NCI-H2196 treated with DMSO at 0.1 percent for 48 hours (cell line): ENCODE measurements at regions not wholly inside any gene's neighbourhood (a gene's known extent, or its start where the extent isn't known, plus 50 kb on each side); places are given as distances from the start of the nearest gene placed in this dataset.
"Not testable (repeated sequence)": the region's sequence is repeated elsewhere in the genome, so short reads cannot be mapped to it uniquely, and the experiment has no call there.

Experiments
- DNase-seq: peaks from one replicate; lab custom pipeline; 2025; ENCODE audit not compliant: unreplicated experiment; lab: John Stamatoyannopoulos, UW

DNA sequence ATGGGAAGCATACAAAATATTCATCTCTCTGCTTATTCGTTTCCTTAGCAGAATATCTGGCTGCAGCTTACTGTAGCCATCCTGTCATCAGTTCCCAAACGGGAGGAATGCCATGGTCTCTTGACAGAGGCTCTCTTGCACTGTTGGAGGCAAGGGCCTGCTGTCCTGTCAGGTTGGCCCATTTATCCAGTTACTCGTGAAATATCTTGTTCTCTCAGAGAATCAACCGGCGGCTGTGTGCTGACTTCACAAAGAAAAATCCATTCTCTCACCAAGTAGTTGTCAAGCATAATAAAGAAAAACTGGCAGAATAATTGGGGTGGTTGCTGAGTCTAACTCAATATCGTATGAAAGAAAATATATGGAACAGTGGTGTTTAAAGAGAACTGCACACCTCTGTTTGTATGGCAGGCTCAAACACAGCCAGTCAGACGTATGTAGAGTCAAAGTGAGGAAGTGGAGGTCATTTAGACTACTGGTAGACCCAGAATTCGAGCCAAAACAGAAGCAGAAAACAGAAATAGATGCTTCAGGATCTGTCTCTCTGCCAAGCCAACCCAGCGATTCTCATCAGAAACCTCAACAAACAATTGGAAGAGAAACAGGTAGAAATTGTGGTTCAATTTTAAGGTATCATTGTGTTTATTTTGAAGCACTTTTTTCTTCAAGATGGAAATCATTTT lies 349.2 kb upstream of the PRKCQ start:
- no peak for DNase-seq

GRCh38 chr10:6928586-6928985 lies 348.5 kb upstream of the PRKCQ start:
- DNase-seq: no peak

GRCh38 chr10:6926971-6927370 lies 346.9 kb upstream of the PRKCQ start:
- DNase-seq: no peak

GRCh38 chr10:6925146-6925545 lies 345.1 kb upstream of the PRKCQ start:
- DNase-seq: no peak

- no peak for DNase-seq
Observed at GRCh38 chr10:6924166-6924565, 344.1 kb upstream of the PRKCQ start.

GRCh38 chr10:6921026-6921425 lies 340.9 kb upstream of the PRKCQ start:
- not testable (repeated sequence) for DNase-seq

DNA sequence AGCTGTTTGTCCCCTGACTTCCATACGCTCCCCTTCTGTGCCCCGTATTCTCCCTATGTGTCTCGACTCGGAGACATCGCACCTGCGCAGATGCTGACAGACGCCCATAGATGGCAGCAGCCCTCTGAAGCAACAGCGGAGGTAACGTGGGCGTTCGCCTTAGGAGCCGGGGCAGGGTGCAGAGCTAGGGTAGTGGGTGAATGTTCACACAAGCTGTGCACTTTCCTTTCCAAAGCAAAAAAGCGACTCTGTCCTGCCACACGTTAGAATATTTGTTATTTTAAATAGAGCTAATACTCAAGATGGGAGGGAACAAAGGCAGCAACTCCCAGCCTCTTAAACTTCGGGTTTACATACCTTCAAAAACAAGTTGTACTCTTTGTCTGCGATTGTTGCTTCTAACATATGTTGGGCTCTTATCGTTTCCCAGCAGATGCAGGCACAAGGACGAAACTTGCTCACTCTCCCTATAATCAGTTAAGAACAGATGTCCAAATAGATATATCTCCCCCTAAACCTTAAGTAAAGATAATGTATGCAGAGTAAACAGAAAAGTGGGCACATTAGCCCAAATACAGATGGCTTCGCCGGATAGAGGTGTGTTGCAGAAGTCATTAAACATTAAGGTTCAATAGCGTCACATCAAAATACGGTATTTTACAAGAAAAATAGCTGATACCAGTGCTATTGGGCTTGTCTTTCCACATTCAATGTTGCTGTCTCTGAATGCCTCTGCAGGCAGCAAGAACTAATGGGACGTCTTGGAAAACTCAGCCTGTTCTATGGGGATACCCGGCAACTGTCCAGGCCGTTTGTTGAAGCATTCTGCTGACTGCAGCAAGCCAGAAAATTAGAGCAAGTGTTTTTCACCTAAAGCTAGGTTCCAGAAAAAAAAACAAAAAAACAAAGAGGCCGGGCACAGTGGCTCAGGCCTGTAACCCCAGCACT lies 340.3 kb upstream of the PRKCQ start:
- no peak for DNase-seq

DNA sequence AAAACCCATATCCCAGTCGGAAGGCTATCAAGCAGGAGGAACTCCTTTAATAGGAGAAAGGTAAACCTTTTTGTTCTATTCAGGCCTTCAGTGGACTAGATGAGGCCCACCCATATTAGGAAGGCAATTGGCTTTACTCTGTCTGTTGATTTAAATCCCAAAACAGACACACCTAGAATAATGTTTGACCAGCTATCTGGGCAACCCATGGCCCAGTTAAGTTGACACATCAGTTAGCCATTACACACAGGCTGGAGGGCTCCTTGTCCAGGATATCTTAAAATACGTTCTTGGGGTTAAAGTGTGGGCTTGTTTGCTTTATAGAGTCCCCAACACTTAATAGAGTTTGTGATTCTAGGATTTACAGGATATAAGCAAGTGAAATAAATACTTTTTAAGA lies 339.0 kb upstream of the PRKCQ start:
- DNase-seq: no peak

- no peak for DNase-seq
Observed at GRCh38 chr10:6918305-6918704, 338.2 kb upstream of the PRKCQ start.

DNA sequence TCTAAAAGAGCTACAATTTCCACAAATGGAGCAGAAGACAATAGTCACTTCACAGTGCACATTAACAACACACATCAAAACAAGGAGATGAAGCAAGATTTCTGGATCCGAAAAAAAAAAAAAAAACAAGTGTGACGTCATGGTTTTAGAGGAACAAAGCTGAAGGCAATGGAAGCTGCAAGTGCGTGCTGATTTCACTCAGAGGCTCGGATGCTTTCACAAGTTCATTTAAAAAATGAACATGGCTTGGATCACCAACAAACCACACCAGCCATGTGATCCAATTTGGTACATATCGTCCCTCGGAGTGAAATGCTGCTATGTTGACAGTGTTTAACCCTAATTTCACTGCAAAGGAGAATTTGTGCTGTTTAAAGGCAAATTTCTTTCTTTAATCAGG lies 337.0 kb upstream of the PRKCQ start:
- DNase-seq: no peak

- DNase-seq: no peak
Observed at GRCh38 chr10:6916601-6917000, 336.5 kb upstream of the PRKCQ start.

GRCh38 chr10:6915307-6915706 lies 335.2 kb upstream of the PRKCQ start:
- no peak for DNase-seq

DNA sequence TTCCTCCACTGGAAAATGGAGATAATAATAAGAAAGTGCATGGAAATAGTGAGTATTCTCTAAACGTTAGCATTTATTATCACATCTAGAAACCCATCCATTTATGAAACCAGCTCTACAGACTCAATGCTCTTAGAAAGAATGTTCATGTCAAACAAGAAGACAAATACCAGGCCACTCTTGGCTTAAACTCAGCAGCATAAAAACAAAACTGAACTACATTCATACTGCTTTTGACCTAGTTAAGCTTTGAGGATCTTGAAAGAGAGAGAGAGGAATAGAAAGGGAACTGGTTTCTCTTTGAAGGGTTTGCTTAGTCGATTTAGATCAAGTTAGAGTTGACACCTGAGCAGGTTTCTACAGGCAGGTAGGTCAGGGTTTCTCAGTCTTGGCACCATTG lies 332.9 kb upstream of the PRKCQ start:
- no peak for DNase-seq

- no peak for DNase-seq
Observed at GRCh38 chr10:6912424-6912823, 332.3 kb upstream of the PRKCQ start.

- no peak for DNase-seq
Observed at GRCh38 chr10:6912021-6912420, 331.9 kb upstream of the PRKCQ start.

DNA sequence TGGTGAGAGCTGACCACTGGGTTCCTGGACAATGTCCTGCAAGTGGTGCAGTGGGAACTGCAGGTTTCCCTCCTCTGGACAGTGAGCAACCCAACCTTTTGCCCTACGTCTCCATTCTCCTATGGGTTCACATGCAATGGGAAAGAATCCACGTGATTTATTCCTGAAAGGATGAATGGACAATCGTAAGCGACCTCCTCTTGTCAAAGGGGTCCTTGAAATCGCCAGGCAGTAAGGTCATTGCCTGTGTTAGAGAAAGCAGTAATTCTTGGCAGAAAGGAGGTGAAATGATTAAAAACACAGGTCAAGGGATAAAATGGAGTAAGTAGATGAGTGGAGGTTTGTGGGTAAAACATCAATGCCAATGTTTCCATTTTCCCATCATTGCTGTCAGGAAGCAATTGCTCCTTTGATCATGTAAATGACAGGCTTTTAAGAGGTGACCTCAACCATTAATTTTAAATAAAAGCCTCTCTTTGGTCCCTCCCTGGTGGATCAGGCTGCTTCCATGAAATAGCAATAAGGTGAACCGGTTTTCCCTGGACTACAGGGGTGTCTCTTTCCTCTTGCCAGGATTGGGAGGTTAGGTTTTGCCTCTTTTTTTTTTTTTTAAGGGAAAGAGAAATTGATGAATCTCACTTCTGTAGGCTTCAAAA lies 330.0 kb upstream of the PRKCQ start:
- DNase-seq: no peak

DNA sequence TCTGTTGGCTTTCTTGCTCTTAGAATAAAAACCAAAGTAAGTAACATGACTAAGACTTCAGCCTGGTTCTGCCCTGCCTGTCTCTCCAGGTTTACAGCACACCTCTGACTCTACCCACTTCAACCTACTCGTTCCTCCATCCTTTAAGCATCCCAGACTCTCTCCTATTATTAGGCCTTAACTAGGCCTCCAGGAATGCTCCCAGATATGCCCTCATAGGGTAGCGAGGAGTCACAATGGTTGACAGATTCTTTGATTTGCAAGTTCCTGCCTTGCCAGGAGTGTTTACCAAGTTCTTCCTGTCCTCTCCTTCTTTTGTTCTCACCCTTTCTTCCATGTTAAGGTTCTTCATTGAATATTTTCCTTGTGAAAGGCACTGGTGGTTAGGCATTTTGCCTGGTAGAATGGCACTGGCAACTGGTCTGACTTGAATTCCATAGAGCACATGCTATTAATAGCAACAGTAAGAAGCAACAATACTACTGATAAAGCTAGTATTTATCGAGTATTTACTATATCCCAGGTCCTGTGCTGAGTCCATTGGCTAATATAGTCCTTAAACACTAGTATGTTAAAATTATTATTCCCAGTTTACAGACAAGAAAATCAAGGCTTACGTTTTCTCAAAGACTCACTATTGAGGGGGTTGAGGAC lies 327.9 kb upstream of the PRKCQ start:
- no peak for DNase-seq

- DNase-seq: no peak
Observed at GRCh38 chr10:6894405-6894804, 314.3 kb upstream of the PRKCQ start.

DNA sequence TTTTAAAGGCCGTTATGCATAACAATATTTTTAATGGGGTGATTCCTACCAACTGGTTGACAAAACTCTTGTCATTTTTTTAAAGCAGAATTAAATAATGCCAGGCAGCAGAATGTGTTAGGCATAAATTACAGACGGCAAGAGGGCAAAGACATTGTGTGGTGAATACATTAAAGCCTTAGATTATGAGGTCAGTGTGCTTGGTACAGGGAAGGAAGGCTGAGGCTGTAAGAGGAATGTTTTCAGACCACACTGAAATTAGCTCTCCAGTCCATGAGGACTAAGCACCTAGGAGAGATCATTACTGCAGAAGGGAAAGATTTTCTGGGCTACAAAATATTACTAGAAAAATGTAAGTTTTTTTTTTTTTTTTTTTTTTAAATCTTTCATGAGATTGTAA lies 312.8 kb upstream of the PRKCQ start:
- DNase-seq: no peak

DNA sequence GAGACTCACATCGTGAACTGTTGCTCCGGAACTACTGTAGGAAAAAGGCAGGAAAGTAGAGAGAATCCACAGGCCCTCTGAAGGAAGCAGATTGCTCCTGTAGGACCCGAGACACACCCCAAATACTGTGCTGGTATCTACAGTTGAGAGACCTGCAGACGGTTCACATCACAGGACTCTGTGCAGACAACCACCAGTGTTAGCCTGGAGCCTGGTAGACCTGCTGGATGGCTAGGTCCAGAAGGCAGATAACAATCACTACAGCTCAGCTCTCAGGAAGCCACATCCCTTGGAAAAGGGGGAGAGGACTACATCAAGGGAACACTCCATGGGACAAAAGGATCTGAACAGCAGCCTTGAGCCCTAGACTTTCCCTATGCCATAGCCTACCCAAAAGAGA lies 311.8 kb upstream of the PRKCQ start:
- DNase-seq: no peak

DNA sequence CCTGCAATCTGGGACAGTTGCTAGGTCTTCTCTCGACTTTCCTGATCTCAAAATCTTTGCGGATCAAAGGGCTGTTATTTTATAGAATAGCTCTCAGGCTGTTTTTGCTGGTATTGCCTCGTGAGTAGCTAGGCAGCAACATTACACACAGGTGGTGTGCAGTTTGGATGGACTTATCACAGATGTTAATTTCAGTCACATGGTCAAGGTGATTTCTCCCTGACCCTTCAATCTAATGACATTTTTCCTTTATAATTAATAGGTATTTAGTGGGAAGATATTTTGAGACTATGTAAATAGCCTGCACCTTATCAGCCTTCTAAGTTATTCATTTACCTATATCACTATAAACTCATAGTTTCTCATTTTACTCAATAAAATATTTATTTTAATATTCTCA lies 309.6 kb upstream of the PRKCQ start:
- no peak for DNase-seq
